Fibroblast of lung (primary cell): ENCODE measurements at regions not wholly inside any gene's neighbourhood (a gene's known extent, or its start where the extent isn't known, plus 50 kb on each side); places are given as distances from the start of the nearest gene placed in this dataset.

Experiments used
- CTCF ChIP-seq, 2 donors: IDR thresholded peaks in 1 of 2; conservative IDR thresholded peaks in 1 of 2; 1 replicate in 1 of 2; 2 replicates in 1 of 2; pipeline ENCODE4 v1.5.1; 2011 to 2012; ENCODE audit warnings: low read length in 2 of 2, control low read depth in 1 of 2, inconsistent platforms in 1 of 2, low read depth in 1 of 2, mild to moderate bottlenecking in 1 of 2
- EZH2 ChIP-seq: IDR thresholded peaks from 2 replicates; pipeline ENCODE4 v1.5.1; 2012; ENCODE audit warnings: low read length, control low read depth, mild to moderate bottlenecking; ENCODE audit errors: missing control alignments

DNA sequence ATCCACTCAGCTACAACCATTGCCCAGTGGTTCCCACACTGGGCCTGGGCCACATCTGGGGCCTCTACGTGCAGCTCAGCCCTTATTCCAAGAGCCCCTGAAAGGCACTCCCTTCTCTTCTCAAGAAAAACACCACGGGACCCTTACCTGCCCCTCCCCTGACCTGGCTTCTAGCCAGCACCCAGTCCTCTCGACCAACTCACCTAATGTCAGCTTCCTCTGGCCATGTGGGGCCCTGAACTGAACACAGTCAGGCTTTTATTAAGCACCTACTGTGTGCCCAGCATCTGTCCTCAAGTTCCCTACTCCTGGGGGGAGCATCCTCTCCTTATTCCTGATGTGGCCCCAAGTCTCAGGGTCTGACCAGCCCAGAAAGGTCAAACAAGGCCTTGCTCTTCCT is 208.4 kb downstream of the MATN1 start:
- TF ChIP-seq CTCF (conservative IDR thresholded peaks at IDR 0.05 in 1 of 2, IDR thresholded peaks at IDR 0.05 in 1 of 2; ENCODE audit: low read depth in 1 of 2, low read length in 2 of 2): no peak
- no peak for TF ChIP-seq EZH2
